DMS79 treated with DMSO at 0.1 percent for 48 hours (cell line): ENCODE measurements at regions not wholly inside any gene's neighbourhood (a gene's known extent, or its start where the extent isn't known, plus 50 kb on each side); places are given as distances from the start of the nearest gene placed in this dataset.

ENCODE experiments used
- DNase-seq: peaks from one replicate; lab custom pipeline; 2025; lab: John Stamatoyannopoulos, UW

- DNase-seq: no peak
These were observed 2128.3 kb upstream of the C9orf72 start for GRCh38 chr9:29701559-29701958.

DNA sequence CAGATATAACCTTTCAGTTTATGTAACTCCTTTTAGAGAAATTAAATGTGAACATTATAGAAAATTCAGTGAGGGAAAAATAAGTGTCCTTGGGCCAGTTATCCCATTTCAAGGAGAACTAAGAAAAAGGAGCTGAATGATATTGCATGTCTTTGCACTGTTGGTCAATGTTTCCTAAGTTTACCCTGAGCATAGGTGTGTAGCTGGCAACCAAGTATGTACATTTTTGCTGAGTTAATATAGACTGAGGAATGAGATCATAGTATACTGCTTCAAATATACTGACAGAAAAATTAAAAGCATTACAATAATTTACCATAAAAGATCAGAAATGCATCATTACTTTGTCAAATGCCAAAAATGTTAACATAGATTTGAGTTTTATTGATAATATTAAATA, 2128.7 kb upstream of the C9orf72 start:
- no peak for DNase-seq

DNA sequence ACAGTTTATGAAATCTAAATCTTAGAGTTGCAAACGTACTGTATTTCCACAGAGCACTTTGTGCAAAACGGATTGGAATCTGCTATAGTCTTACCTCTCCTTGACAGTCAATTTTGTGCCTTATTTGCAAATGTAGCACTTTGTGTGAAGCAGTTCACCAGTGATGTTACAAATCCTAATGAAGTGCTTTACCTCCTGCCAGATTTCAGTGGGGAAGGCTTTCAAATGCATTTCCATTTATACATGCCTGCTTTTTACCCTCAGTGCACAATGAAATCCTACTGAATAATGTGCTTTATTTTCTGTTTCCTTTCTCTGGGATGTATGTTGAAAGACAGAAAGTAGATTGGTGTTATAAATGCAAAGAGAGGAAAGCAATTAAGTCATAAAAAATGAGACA, 2141.6 kb upstream of the C9orf72 start:
- no peak for DNase-seq

DNA sequence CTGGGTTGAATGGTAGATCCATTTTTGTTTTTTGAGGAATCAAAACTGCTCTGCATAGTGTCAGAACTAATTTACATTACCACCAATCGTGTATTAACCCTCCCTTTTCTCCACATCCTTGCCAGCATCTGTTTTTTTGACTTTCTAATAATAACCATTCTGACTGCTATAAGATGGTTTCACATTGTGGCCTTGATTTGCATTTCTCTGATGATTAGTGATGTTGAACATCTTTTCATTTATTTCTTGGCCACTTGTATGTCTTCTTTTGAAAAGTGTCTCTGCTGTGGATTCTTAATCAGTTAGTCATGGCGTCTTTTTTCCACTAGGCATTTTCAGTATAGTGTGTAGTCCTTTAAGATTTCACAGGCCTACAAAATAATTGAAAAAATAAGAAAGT, 2144.3 kb upstream of the C9orf72 start:
- DNase-seq: no peak

DNA sequence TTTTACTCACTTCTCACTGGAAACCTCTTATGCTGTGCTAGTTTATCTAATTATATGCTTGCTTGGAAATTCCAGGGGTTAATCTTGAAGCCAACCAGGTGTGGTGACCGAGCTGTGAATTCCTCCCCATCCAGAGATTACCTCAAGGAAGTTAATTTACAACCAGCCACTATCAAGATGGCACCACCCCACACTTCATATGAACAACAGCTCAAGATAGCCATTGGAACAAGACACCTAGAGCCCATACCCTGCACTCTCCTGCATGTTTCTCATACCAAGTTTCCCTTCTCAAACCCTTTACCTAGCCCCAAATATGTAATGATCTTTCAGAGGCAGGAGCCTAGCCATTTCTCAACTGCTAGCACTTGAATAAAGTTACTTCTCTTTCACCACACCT, 2156.9 kb upstream of the C9orf72 start:
- DNase-seq: no peak

DNA sequence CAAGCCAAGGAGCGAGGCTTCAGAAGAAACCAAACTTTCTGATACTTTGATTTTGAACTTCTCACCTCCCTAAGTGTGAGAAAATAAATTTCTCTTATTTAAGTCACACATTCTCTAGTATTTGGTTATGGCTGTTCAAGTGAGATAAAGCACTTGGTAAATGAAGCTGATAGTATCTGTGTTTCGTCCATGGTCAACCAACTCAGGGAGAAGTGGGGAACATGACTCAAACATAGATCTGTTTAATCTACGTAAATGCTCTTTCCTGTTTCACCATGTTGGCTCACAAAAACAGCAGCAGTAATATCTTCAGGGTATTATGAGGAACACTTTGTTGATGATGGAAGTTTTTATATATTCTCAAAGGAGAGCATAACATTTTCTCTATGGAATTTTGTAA, 2167.2 kb upstream of the C9orf72 start:
- no peak for DNase-seq

DNA sequence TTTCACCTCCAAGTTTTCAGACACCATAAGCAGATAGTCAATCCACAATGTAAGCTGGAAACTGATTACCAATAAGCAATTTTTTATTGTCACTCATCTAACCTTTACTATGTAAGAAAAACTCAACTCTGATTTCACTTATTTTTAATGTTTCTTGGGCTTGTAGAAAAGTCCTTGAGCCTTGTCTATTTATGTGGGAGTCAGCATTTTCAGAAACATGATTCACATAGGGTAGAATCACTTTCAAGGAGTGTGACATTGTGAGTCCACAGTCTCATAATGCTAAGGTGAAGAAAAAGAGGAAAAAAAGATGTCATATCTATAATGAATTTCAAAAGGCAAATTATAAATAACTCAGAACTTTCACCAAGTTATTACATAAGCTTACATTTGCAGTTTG, 2167.9 kb upstream of the C9orf72 start:
- no peak for DNase-seq

- no peak for DNase-seq
These were observed 2176.8 kb upstream of the C9orf72 start for GRCh38 chr9:29750062-29750461.

- DNase-seq: no peak
These were observed 2177.9 kb upstream of the C9orf72 start for GRCh38 chr9:29751226-29751625.

DNA sequence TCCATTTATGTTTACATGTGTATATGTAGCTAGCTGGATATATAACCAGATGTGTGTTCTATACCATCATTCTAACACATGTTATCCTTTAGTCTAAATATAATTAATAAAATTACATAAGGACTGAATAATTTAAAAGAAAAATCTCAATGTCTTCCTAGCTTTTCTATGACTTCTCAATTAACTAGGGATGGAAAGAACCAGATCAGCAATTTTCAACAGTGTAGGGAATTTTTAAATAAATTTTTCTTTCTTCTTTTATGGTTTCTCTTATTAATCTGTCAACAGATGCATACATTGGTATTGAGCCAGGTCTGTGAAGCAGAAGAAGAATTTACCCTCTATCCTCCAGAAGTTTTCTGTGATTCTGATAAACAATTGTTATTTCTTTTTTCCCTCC, 2180.4 kb upstream of the C9orf72 start:
- DNase-seq: no peak

DNA sequence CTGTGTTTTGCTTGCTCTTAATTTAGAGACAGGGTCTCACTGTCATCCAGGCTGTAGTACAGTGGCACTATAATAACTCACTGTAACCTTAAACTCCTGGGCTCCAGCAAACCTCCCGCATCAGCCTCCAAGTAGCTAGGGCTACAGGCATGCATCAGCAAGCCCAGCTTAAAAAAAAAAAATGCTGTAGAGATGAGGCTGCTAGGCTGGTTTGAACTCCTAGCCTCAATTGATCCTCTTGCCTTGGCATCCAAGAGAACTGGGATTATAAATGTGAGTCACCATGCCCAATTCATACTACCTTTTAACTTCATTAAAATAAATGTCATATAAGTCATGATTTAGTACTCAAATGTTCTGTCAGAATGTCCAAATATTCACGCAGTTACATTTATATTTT, 2195.7 kb upstream of the C9orf72 start:
- no peak for DNase-seq

DNA sequence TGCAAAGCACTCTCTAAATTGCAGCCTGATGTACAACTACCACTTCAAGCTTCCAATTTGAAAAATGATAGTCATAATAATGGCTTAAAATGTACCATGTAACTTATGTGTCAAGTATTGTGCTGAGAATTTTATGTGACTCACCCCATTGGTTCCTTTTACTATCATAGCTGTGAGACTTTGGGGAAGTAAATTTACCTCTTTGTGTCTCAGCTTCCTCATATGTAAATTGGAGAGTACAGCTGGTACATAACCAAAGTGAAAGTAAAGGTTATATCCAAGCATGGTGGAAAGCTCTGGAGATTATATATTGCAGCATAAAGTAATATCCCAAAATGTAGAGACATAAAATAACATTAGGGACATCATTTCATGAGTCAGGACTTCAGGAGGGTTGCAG, 2200.4 kb upstream of the C9orf72 start:
- DNase-seq: no peak

GRCh38 chr9:29775491-29775890, 2202.2 kb upstream of the C9orf72 start:
- no peak for DNase-seq

GRCh38 chr9:29778281-29778849, 2205.1 kb upstream of the C9orf72 start:
- no peak for DNase-seq

GRCh38 chr9:29793970-29794369, 2220.7 kb upstream of the C9orf72 start:
- no peak for DNase-seq

DNA sequence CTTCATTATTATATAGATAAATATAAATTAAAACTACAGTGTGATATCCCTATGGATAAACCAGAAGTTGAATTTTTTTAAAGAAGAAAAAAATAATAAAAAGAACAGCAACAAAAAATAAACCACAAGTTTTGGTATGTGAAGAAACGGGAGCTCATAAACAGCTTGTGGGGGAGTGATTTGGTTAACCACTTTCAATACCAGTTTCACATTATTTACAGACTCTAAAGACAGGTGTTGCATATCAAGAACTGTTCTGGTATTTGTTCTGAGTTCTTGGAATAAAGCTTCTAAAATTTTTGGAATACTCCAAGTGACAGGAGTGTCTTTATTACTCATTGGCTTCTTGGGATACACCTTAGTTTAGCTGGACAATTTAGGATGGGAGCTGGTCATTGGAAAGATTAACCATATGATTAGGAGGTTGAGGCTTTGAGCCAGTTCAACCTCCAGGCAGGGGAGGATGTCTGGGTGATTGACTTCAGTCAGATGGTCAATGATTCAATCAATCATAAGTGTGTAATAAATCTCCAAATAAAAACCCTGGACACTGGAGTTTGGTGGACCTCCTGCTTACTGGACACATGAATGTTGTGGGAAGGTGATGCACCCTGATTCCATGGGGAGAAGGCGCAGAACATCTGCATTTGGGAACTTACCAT, 2223.1 kb upstream of the C9orf72 start:
- no peak for DNase-seq

DNA sequence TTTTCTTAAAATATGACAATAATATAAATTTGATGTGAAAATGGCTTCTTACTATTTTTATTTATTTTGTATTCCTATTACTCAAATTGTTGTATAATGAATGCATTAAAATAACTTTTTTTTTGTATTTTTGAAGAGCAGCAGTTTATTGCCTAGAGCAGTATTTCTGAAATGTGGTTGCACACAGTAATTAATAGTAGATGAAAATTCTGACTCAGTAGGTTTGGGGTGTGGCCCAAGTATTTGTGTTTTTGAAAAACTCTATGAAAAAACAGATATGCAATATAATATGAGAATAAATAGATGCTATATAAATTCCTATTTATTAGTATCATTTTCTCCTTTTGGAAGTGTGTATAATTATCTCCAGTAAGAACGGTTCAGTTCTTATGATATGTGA, 2225.3 kb upstream of the C9orf72 start:
- DNase-seq: no peak

DNA sequence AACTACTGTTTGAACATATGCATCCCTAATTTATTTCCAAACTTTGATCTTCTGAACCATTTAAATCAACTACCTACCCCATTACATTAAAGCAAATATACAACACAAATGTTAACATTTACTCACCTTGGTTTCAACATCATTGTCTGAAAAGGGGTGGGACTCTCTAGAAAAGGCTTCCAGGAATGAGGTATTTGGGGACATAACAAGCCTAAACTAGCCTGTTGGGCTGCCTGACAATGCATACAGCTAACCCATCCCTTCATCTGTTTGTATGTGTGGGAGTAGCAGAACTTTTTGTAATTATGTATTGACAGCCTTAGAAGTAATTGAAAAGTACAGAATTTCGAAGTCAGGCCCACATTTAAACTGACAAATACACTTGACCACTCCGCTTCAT, 2225.9 kb upstream of the C9orf72 start:
- no peak for DNase-seq

GRCh38 chr9:29800821-29801220, 2227.5 kb upstream of the C9orf72 start:
- DNase-seq: no peak

- DNase-seq: no peak
These were observed 2229.2 kb upstream of the C9orf72 start for GRCh38 chr9:29802454-29802853.

DNA sequence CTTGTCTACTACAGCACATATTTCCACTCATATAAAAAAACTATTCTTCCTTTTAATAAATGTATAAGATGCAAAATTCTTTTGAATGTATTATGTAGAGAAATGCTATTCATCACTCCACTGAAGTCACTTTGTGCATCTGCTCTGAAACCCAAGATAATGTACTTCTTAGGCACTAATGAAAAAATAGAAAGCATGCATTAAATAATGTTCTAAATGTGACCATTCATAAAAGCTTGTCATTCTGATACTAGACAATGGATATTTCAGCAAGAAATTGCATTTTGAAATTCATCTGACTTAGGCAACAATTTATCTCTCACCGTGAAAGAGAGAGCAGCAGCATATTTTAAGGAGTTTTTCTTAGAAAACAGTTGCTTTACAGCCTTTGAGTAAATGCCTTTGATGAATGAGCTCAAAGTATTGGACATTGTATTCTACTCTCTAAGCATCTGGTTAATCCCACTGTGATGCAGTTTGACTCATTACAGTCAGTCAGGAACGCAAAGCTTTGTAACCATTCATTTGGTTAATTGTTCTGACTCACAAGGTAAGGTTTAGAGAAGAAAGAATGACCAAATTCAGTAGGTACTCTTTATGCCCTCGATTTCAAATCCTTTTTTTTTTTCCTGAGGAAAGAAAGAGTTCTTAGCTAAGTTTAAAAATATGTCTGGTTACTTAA, 2233.8 kb upstream of the C9orf72 start:
- DNase-seq: no peak

GRCh38 chr9:29816954-29817703, 2243.8 kb upstream of the C9orf72 start:
- DNase-seq: no peak

- DNase-seq: no peak
These were observed 2249.2 kb upstream of the C9orf72 start for GRCh38 chr9:29822458-29822857.
